PC-3 (cell line): ENCODE measurements at regions not wholly inside any gene's neighbourhood (a gene's known extent, or its start where the extent isn't known, plus 50 kb on each side); places are given as distances from the start of the nearest gene placed in this dataset.

Experiments
- ATAC-seq: fragments of 200-7000 bp; cut with Tn5 transposase; 2 replicates; pipeline ENCODE4 v1.9.1; 2020; ENCODE audit warnings: mild to moderate bottlenecking, moderate library complexity
- BruUV-seq: library from RNA; stranded (reverse); fragments of 400-500 nt; replicated peaks from 2 replicates; lab custom pipeline; 2021; lab: Mats Ljungman, UMichigan
- CTCF ChIA-PET: fragments of 300-600 bp; sonication (Branson Sonifier 250); formaldehyde crosslinking; loops from one replicate; lab custom pipeline; 2022; ENCODE audit warnings: antibody characterized with exemption; lab: Charles Lee
- POLR2A ChIA-PET: fragments of 300-600 bp; sonication (Branson Sonifier 250); formaldehyde crosslinking; loops from one replicate; lab custom pipeline; 2022; ENCODE audit warnings: antibody characterized with exemption; ENCODE audit not compliant: unreplicated experiment; lab: Charles Lee
- DNase-seq: peaks from one replicate; pipeline ENCODE4 v3.0.0-alpha.2; 2015
- H2AFZ ChIP-seq: fragments of 300-600 bp; sonication (generic); 2 replicates; pipeline ENCODE4 v1.6.0; 2016; ENCODE audit warnings: antibody characterized with exemption, low read length
- H3F3A ChIP-seq: fragments of 300-600 bp; sonication (generic); one replicate; pipeline ENCODE4 v1.6.0; 2017; ENCODE audit warnings: antibody characterized with exemption, low read length, control low read depth, mild to moderate bottlenecking; ENCODE audit not compliant: unreplicated experiment
- H3K27ac ChIP-seq: fragments of 300-600 bp; sonication (generic); 2 replicates; pipeline ENCODE4 v1.5.1; 2016; ENCODE audit warnings: mild to moderate bottlenecking, low read length
- H3K27me3 ChIP-seq: fragments of 300-600 bp; sonication (generic); 2 replicates; pipeline ENCODE4 v1.6.1; 2016; ENCODE audit warnings: low read length, mixed read lengths
- H3K36me3 ChIP-seq: fragments of 300-600 bp; sonication (generic); 2 replicates; pipeline ENCODE4 v1.6.1; 2016; ENCODE audit warnings: low read depth, mixed run types, low read length, mixed read lengths
- H3K4me1 ChIP-seq: fragments of 300-600 bp; sonication (generic); 2 replicates; pipeline ENCODE4 v1.5.1; 2016; ENCODE audit warnings: low read length; ENCODE audit not compliant: insufficient read depth
- H3K4me2 ChIP-seq: fragments of 300-600 bp; sonication (generic); 2 replicates; pipeline ENCODE4 v1.6.0; 2016; ENCODE audit warnings: low read length
- H3K4me3 ChIP-seq: fragments of 300-600 bp; sonication (generic); 2 replicates; pipeline ENCODE4 v1.5.1; 2016; ENCODE audit warnings: mild to moderate bottlenecking, low read length, mixed read lengths
- H3K79me2 ChIP-seq: fragments of 300-600 bp; sonication (generic); 2 replicates; pipeline ENCODE4 v1.6.1; 2017; ENCODE audit warnings: low read length, mixed read lengths
- H3K9ac ChIP-seq: fragments of 300-600 bp; sonication (generic); 2 replicates; pipeline ENCODE4 v1.6.0; 2016; ENCODE audit warnings: mild to moderate bottlenecking, low read length
- H3K9me2 ChIP-seq: fragments of 300-600 bp; sonication (generic); replicated peaks from 2 replicates; pipeline ENCODE4 v1.6.1; 2016; ENCODE audit warnings: mixed run types, low read length, mixed read lengths
- H3K9me3 ChIP-seq: fragments of 300-600 bp; sonication (generic); 2 replicates; pipeline ENCODE4 v1.6.1; 2016; ENCODE audit warnings: low read length, mixed read lengths
- H4K20me1 ChIP-seq: fragments of 300-600 bp; sonication (generic); 2 replicates; pipeline ENCODE4 v1.6.1; 2016; ENCODE audit warnings: low read length, mixed read lengths
- EZH2 ChIP-seq: fragments of 300-600 bp; sonication (generic); IDR thresholded peaks from one replicate; pipeline ENCODE4 v1.6.1; 2017; ENCODE audit warnings: antibody characterized with exemption, mild to moderate bottlenecking, low read length; ENCODE audit not compliant: unreplicated experiment
- EZH2phosphoT487 ChIP-seq: fragments of 300-600 bp; sonication (generic); IDR thresholded peaks from 2 replicates; pipeline ENCODE4 v1.6.1; 2018; ENCODE audit warnings: mild to moderate bottlenecking, antibody characterized with exemption, low read length, borderline replicate concordance
- intact Hi-C: fragments of 100-400 bp; cut with micrococcal nuclease; formaldehyde crosslinking; loops from 2 replicates; pipeline ENCODE4 v1.9.0; 2023
- TF ChIP-seq, protein P1 (sequence below): fragments of 300-600 bp; sonication (generic); conservative IDR thresholded peaks from 2 replicates; pipeline ENCODE4 v1.5.1; 2017; ENCODE audit warnings: antibody characterized with exemption, low read depth, mild to moderate bottlenecking, low read length

DNA sequence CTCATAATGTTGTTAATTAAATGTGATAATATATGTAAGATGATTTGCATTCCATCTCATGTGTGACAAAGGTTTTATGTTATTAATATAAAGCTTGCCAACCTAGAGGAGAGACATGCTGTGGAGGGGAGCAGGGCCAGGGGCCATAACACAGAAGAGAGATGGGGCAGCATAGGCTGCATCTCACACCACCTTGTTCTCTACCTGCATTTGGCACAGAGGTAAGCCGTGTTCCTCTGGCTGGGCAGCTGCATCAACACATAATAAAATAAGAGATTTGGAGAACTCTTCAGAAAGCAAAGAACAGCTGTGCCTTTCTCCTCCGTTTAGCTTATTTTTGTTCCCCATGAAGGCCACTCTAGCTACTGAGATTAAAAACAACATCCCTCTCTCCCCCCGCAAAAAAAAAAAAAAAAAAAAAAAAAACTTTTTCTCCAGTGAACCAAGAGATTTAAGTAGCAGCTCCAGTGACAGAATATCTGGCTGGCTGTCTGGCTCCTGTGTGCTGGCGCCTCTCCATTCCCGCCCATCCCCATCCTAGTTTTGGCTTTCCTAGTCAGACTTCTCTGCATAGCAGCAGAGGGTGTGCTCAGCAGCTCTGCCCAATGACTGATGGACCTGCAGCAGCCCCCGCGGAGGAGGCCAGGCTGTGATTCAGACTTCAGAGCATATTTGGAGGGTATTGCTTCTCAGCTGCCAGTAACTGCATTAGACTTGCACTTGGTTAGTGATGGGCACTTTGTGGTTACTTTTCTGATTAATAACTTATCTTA lies 52.2 kb upstream of the STXBP5L start:
- Histone ChIP-seq H4K20me1 (no peaks in the 10 kb centered on the region), H3K4me2 (0 out of 2 replicates have a peak overlapping the region, but pooled peaks have one; percentile 18), H3K27me3 (peaks cover 10% of the 10 kb centered on the region; the same call in 1 of the 2 replicates), H3K9me2 (no peaks in the 10 kb centered on the region), H3K9ac (no peak overlapping the region), H3K27ac (no peak overlapping the region), H3F3A (no peaks in the 10 kb centered on the region), H2AFZ (no peak overlapping the region), H3K4me3 (no peak overlapping the region), H3K4me1 (peaks cover 34% of the 10 kb centered on the region), H3K9me3 (no peaks in the 10 kb centered on the region), H3K79me2 (no peaks in the 10 kb centered on the region), H3K36me3 (no peaks in the 10 kb centered on the region)
- CTCF ChIA-PET: interaction anchor here (0.6 kb wide), 1 partner anchor 783 kb away, joined by 4 read pairs; no protein-coding TSS in a partner anchor
- intact Hi-C loops: no loop called here
- POLR2A ChIA-PET: interaction anchor here (0.6 kb wide), 1 partner anchor 1616 kb away, joined by 3 read pairs; no protein-coding TSS in a partner anchor
- DNase-seq: peak; percentile 82
- TF ChIP-seq EZH2phosphoT487 (no peak), EZH2 (no peak)
- TF ChIP-seq, protein P1, sequence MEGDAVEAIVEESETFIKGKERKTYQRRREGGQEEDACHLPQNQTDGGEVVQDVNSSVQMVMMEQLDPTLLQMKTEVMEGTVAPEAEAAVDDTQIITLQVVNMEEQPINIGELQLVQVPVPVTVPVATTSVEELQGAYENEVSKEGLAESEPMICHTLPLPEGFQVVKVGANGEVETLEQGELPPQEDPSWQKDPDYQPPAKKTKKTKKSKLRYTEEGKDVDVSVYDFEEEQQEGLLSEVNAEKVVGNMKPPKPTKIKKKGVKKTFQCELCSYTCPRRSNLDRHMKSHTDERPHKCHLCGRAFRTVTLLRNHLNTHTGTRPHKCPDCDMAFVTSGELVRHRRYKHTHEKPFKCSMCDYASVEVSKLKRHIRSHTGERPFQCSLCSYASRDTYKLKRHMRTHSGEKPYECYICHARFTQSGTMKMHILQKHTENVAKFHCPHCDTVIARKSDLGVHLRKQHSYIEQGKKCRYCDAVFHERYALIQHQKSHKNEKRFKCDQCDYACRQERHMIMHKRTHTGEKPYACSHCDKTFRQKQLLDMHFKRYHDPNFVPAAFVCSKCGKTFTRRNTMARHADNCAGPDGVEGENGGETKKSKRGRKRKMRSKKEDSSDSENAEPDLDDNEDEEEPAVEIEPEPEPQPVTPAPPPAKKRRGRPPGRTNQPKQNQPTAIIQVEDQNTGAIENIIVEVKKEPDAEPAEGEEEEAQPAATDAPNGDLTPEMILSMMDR: no peak
- no TSS peak for BruUV-seq
- peak; percentile 89 for ATAC-seq
